Peyer's patch (tissue), 4 donors: ENCODE measurements at regions not wholly inside any gene's neighbourhood (a gene's known extent, or its start where the extent isn't known, plus 50 kb on each side); places are given as distances from the start of the nearest gene placed in this dataset.

Experiments
- DNase-seq, 3 donors: peaks; one replicate each; pipeline ENCODE4 v3.0.0-alpha.2; 2017 to 2019
- H3K27ac ChIP-seq, 4 donors: fragments of 200-600 bp; sonication (generic); one replicate each; pipeline ENCODE4 v1.5.1; 2016 to 2019
- H3K27me3 ChIP-seq, 2 donors: fragments of 200-600 bp; sonication (generic); one replicate each; pipeline ENCODE4 v1.5.1; 2019
- H3K36me3 ChIP-seq, 3 donors: fragments of 200-600 bp; sonication (generic); one replicate each; pipeline ENCODE4 v1.5.1; 2016 to 2019
- H3K4me1 ChIP-seq, 4 donors: fragments of 200-600 bp; sonication (generic); one replicate each; pipeline ENCODE4 v1.5.1; 2016 to 2019
- H3K4me3 ChIP-seq, 4 donors: fragments of 200-600 bp; sonication (generic); 1 replicate in 3 of 4; 2 replicates in 1 of 4; pipeline ENCODE4 v1.5.1; 2016 to 2019; ENCODE audit warnings: mild to moderate bottlenecking in 1 of 4
- H3K9me3 ChIP-seq, 4 donors: fragments of 200-600 bp; sonication (generic); one replicate each; pipeline ENCODE4 v1.5.1; 2016 to 2019; ENCODE audit warnings: mild to moderate bottlenecking in 1 of 4
- POLR2A ChIP-seq, 2 donors: fragments of 450-650 bp; IDR thresholded peaks; one replicate each; pipeline ENCODE4 v1.5.1; 2017; ENCODE audit warnings: antibody characterized with exemption in 2 of 2, mild to moderate bottlenecking in 2 of 2, moderate library complexity in 2 of 2
- TF ChIP-seq, protein P1 (sequence below), 6 experiments: fragments of 450-650 bp in 4 of 6; fragments of 200-600 bp in 2 of 6; sonication (generic) in 1 of 6; IDR thresholded peaks; one replicate each; pipeline ENCODE4 v1.5.1; 2017 to 2019; ENCODE audit warnings: antibody characterized with exemption in 6 of 6, mild to moderate bottlenecking in 3 of 6, moderate library complexity in 1 of 6

DNA sequence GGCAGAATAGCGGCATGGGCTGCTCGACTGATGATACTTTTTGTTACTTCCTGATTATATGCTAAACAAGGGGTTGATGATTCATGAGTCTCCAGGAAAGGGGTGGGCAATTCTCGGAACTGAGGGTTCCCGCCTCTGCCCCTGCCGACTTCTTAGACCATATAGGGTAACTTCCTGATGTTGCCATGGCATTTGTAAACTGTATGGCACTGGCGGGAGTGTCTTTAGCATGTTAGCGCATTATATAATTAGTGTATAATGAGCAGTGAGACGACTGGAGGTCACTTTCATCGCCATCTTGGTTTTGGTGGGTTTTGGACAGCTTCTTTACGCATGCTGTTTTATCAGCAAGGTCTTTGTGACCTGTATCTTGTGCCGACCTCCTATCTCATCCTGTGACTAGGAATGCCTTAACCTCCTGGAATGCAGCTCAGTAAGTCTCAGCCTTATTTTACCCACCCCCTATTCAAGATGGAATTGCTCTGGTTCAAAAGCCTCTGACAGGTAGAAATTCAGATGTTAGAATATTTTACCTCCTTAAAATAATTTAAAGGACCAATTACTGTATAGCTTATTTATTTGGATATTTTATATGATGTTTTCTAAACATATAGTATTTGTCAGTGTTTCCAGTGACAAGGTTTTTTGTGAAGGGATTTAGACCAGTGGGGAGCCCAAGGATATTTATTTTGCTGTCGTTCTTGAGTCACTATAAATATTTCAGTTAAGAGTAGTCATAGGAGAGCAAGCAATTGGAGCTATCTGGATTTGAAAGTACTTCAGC lies 90.1 kb upstream of the PIK3CG start:
- Histone ChIP-seq H3K4me1 (peaks cover 0 to 3% (median 0%) of the 10 kb centered on the region in 4 donors), H3K36me3 (no peaks in the 10 kb centered on the region), H3K27me3 (no peaks in the 10 kb centered on the region), H3K27ac (no peak overlapping the region), H3K9me3 (no peaks in the 10 kb centered on the region), H3K4me3 (no peak overlapping the region)
- TF ChIP-seq, protein P1, sequence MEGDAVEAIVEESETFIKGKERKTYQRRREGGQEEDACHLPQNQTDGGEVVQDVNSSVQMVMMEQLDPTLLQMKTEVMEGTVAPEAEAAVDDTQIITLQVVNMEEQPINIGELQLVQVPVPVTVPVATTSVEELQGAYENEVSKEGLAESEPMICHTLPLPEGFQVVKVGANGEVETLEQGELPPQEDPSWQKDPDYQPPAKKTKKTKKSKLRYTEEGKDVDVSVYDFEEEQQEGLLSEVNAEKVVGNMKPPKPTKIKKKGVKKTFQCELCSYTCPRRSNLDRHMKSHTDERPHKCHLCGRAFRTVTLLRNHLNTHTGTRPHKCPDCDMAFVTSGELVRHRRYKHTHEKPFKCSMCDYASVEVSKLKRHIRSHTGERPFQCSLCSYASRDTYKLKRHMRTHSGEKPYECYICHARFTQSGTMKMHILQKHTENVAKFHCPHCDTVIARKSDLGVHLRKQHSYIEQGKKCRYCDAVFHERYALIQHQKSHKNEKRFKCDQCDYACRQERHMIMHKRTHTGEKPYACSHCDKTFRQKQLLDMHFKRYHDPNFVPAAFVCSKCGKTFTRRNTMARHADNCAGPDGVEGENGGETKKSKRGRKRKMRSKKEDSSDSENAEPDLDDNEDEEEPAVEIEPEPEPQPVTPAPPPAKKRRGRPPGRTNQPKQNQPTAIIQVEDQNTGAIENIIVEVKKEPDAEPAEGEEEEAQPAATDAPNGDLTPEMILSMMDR (IDR thresholded peaks at IDR 0.05): no peak
- TF ChIP-seq POLR2A (IDR thresholded peaks at IDR 0.05): no peak
- DNase-seq: no peak

GRCh38 chr7:106775552-106775936 lies 89.5 kb upstream of the PIK3CG start:
- peaks cover 0 to 3% (median 0%) of the 10 kb centered on the region in 4 donors for H3K4me1 ChIP-seq
- no peak overlapping the region for H3K27ac ChIP-seq
- no peaks in the 10 kb centered on the region for H3K27me3 ChIP-seq
- DNase-seq: no peak
- TF ChIP-seq, protein P1 (IDR thresholded peaks at IDR 0.05): no peak
- no peak for TF ChIP-seq POLR2A (IDR thresholded peaks at IDR 0.05)
- H3K9me3 ChIP-seq: no peaks in the 10 kb centered on the region
- H3K36me3 ChIP-seq: no peaks in the 10 kb centered on the region
- no peak overlapping the region for H3K4me3 ChIP-seq

DNA sequence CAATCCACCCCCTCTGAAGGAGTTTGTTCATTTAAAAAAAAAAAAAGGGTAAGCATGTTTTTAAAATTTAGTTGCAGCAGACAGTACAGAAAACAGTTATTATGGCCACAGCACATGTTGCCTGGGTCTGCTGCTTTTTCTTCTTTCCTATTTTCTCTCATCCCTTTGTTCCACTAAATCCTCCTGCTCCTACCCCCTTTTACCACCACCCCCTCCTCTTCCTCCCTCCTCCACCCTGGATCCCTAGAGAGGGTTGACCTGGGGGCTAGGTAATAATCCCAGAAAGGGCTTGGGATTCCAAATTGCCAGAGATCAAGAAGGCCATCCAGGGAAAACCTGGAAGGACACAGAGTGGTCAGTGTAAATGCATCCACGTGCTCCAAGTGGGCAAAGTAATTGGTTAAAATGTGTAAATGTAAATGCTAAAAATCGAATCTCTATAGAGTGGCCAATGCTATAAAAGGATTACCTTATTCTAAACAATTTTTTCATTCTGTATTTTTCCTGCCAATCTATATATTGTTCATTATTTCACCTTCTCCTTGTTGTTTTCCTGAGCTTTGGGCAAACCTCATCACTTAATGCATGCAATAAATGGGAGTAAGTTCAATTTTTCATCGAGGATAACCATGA lies 89.0 kb upstream of the PIK3CG start:
- Histone ChIP-seq H3K9me3 (no peaks in the 10 kb centered on the region), H3K4me3 (no peak overlapping the region)
- TF ChIP-seq, protein P1 (IDR thresholded peaks at IDR 0.05): no peak
- no peak for TF ChIP-seq POLR2A (IDR thresholded peaks at IDR 0.05)

DNA sequence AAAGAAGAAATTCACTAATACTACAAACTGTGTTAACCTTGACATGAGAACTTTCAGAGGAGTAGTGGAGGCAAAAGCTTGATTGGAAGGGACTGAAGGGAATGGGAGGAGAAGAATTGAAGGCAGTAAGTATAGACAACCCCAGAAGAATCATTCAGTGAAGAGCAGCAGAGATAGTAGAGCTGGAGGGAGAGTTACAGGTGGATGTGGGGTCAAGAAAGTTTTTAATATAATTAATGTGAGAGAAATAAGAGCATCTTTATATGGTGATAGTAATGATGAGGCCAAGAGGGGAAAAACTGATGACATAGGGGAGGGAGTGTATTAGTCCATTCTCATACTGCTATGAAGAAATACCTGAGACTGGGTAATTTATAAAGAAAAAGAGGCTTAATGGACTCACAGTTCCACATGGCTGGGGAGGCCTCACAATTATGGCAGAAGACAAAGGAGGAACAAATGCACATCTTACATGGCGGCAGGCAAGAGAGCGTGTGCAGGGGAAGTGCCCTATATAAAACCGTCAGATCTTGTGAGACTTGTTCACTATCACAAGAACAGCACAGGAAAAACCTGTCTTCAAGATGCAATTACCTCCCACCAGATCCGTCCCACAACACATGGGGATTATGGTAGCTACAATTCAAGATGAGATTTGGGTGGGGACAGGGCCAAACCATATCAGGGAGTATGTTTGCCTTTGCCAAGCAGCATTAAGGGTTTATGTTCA lies 88.3 kb upstream of the PIK3CG start:
- Histone ChIP-seq H3K36me3 (no peaks in the 10 kb centered on the region), H3K27me3 (no peaks in the 10 kb centered on the region), H3K4me3 (no peak overlapping the region), H3K27ac (no peak overlapping the region), H3K9me3 (no peaks in the 10 kb centered on the region), H3K4me1 (peaks cover 0 to 3% (median 0%) of the 10 kb centered on the region in 4 donors)
- TF ChIP-seq, protein P1 (IDR thresholded peaks at IDR 0.05): no peak
- TF ChIP-seq POLR2A (IDR thresholded peaks at IDR 0.05): no peak
- DNase-seq: no peak

More for the DNA sequence above, 89.0 kb upstream of the PIK3CG start:
- Histone ChIP-seq H3K27me3 (no peaks in the 10 kb centered on the region), H3K36me3 (no peaks in the 10 kb centered on the region), H3K4me1 (peaks cover 0 to 3% (median 0%) of the 10 kb centered on the region in 4 donors), H3K27ac (no peak overlapping the region)
- no peak for DNase-seq

DNA sequence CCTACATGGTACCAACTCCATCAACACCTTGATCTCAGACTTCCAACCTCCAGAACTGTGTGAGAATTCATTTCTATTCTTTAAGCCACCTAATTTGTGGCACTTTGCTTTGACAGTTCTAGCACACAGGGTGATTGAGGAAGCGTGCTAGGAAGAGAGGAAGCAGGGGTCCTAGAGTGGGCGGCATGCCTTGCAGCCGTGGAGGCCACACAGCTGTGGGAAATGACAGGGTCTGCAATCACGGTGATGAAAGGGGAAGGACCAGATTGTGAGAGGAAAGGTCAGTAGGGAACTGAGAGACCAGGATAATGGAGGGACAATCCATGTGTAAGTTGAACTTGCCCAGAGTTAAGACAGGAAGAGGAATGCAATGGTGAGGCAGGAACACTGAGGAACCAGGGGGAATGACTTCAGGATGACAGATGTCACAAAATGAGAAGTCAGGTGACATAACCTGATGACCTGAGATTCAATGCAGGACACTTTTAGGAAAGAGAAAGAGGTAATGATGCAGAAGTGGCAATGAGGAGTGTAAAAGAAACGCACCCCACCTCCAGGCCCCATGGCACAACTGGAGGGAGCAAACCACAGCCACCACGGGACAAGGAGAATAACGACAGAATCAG lies 87.3 kb upstream of the PIK3CG start:
- H3K27ac ChIP-seq: no peak overlapping the region
- no peaks in the 10 kb centered on the region for H3K27me3 ChIP-seq
- DNase-seq: no peak
- H3K36me3 ChIP-seq: no peaks in the 10 kb centered on the region
- no peak overlapping the region for H3K4me3 ChIP-seq
- no peaks in the 10 kb centered on the region for H3K9me3 ChIP-seq
- no peak for TF ChIP-seq POLR2A (IDR thresholded peaks at IDR 0.05)
- TF ChIP-seq, protein P1 (IDR thresholded peaks at IDR 0.05): no peak
- H3K4me1 ChIP-seq: peaks cover 0 to 3% (median 0%) of the 10 kb centered on the region in 4 donors
